Activated CD4-positive, alpha-beta T cell treated with anti-CD3 and anti-CD28 coated beads for 36 hours (primary cell): ENCODE measurements at regions not wholly inside any gene's neighbourhood (a gene's known extent, or its start where the extent isn't known, plus 50 kb on each side); places are given as distances from the start of the nearest gene placed in this dataset.
"Not testable (repeated sequence)": the region's sequence is repeated elsewhere in the genome, so short reads cannot be mapped to it uniquely, and the experiment has no call there.

Experiments
- ATAC-seq: fragments of 200-7000 bp; cut with Tn5 transposase; one replicate; pipeline ENCODE4 v1.10.0; 2021; ENCODE audit warnings: mild to moderate bottlenecking, moderate library complexity
- CTCF ChIA-PET: fragments of 350-600 bp; sonication (Branson Sonifier 250); formaldehyde crosslinking; loops from one replicate; lab custom pipeline; 2021; ENCODE audit warnings: antibody characterized with exemption; lab: Charles Lee
- POLR2A ChIA-PET: fragments of 350-600 bp; sonication (Branson Sonifier 250); formaldehyde crosslinking; loops from one replicate; lab custom pipeline; 2021; ENCODE audit warnings: antibody characterized with exemption, inconsistent platforms; lab: Charles Lee
- DNase-seq: peaks from one replicate; pipeline ENCODE4 v3.0.0-alpha.2; 2020
- H3K27ac Mint-ChIP-seq: one replicate; pipeline ENCODE4 v1.8.0; 2021; ENCODE audit warnings: mixed read lengths
- H3K27me3 Mint-ChIP-seq: one replicate; pipeline ENCODE4 v1.8.0; 2021; ENCODE audit warnings: mixed read lengths
- H3K36me3 Mint-ChIP-seq: one replicate; pipeline ENCODE4 v1.8.0; 2021; ENCODE audit warnings: low read depth, mixed read lengths
- H3K4me1 Mint-ChIP-seq: one replicate; pipeline ENCODE4 v1.8.0; 2021; ENCODE audit warnings: mixed read lengths
- H3K4me3 Mint-ChIP-seq: one replicate; pipeline ENCODE4 v1.8.0; 2021; ENCODE audit warnings: mild to moderate bottlenecking, moderate library complexity, mixed read lengths
- H3K9me3 Mint-ChIP-seq: one replicate; pipeline ENCODE4 v1.8.0; 2021; ENCODE audit warnings: low read depth, mixed read lengths
- intact Hi-C, 2 experiments: fragments of 100-400 bp; cut with DNase I in 1 of 2; cut with micrococcal nuclease in 1 of 2; formaldehyde crosslinking; loops; one replicate each; pipeline versions ENCODE4 v1.14.2 to v1.15.1; 2022 to 2024; cut with DNase I, micrococcal nuclease

GRCh38 chr15:22358932-22359331, 99.8 kb upstream of the GOLGA6L22 start:
- H3K36me3 Mint-ChIP-seq, H3K4me1 Mint-ChIP-seq, DNase-seq, ATAC-seq, H3K27me3 Mint-ChIP-seq, H3K27ac Mint-ChIP-seq, POLR2A ChIA-PET, H3K4me3 Mint-ChIP-seq, CTCF ChIA-PET, H3K9me3 Mint-ChIP-seq, intact Hi-C loops: not testable (repeated sequence)

GRCh38 chr15:22359587-22359986, 99.1 kb upstream of the GOLGA6L22 start:
- H3K27me3 Mint-ChIP-seq, H3K4me3 Mint-ChIP-seq, POLR2A ChIA-PET, H3K9me3 Mint-ChIP-seq, H3K36me3 Mint-ChIP-seq, intact Hi-C loops, H3K4me1 Mint-ChIP-seq, CTCF ChIA-PET, H3K27ac Mint-ChIP-seq: not testable (repeated sequence)
- DNase-seq (peak; percentile 33), ATAC-seq (peak; percentile 98)

DNA sequence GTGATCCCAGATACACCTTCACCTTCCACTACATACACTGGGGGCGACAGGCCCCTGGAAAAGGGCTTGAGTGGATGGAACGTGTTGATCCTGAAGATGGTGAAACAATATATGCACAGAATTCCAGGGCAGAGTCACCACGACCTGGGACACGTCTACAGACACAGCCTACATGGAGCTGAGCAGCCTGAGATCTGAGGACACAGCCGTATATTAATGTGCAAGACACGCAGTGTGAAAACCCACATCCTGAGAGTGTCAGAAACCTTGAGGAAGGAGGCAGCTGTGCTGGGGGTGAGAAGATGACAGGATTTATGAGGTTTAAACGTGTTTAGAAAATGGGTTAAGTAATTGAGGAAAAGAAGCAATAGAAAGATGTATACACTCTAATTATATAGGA, 98.0 kb upstream of the GOLGA6L22 start:
- H3K27ac Mint-ChIP-seq, DNase-seq, H3K9me3 Mint-ChIP-seq, H3K27me3 Mint-ChIP-seq, CTCF ChIA-PET, H3K36me3 Mint-ChIP-seq, intact Hi-C loops, H3K4me1 Mint-ChIP-seq, POLR2A ChIA-PET, H3K4me3 Mint-ChIP-seq: not testable (repeated sequence)
- peak; percentile 35 for ATAC-seq

DNA sequence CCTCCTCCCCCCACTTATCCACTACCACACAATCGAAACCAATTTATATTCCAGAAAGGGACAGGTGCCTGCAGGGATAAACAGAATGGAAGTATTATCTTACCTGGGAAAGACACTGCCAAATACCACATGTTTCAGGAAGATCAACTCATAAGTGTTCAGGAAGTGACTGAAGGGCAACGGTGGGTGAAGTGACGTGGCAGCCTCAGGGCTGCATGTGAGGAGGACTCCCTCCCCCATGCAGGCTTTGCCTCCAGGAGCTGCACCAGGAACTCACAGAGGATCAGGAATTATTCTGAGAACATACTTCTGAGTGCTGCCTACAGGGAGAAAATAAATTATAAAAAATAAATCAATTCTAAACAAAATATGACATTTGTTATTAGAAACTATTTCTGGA, 96.2 kb upstream of the GOLGA6L22 start:
- POLR2A ChIA-PET, CTCF ChIA-PET, H3K4me3 Mint-ChIP-seq, H3K27ac Mint-ChIP-seq, H3K36me3 Mint-ChIP-seq, DNase-seq, H3K4me1 Mint-ChIP-seq, H3K9me3 Mint-ChIP-seq, intact Hi-C loops, ATAC-seq, H3K27me3 Mint-ChIP-seq: not testable (repeated sequence)

GRCh38 chr15:22371246-22371834, 87.4 kb upstream of the GOLGA6L22 start:
- H3K27me3 Mint-ChIP-seq, CTCF ChIA-PET, H3K9me3 Mint-ChIP-seq, H3K36me3 Mint-ChIP-seq, H3K4me1 Mint-ChIP-seq, ATAC-seq, DNase-seq, H3K4me3 Mint-ChIP-seq, POLR2A ChIA-PET, intact Hi-C loops, H3K27ac Mint-ChIP-seq: not testable (repeated sequence)

DNA sequence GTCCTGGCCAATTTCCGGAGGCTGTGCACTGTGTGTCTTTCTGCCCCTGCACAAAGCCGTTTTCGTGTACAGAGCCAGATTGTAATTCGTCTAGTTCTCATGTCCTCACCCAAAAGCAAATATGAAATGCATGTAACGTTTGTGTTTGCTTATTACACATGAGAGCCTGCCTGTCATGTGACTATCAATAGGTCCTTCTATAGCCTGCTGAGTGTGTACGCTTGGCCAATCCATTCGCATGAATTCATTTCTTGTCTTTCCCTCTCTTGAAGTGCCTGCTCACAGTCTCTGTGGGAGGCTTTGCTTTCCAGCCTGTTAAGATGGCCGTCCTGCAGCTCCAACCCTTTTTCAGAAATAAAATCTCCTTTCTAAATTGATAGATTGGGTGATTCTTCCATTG, 84.2 kb upstream of the GOLGA6L22 start:
- H3K27ac Mint-ChIP-seq, H3K27me3 Mint-ChIP-seq, H3K4me3 Mint-ChIP-seq, POLR2A ChIA-PET, CTCF ChIA-PET, intact Hi-C loops, H3K4me1 Mint-ChIP-seq, H3K9me3 Mint-ChIP-seq, ATAC-seq, H3K36me3 Mint-ChIP-seq, DNase-seq: not testable (repeated sequence)

- H3K9me3 Mint-ChIP-seq, CTCF ChIA-PET, POLR2A ChIA-PET, H3K4me1 Mint-ChIP-seq, H3K27me3 Mint-ChIP-seq, intact Hi-C loops, DNase-seq, ATAC-seq, H3K36me3 Mint-ChIP-seq, H3K27ac Mint-ChIP-seq, H3K4me3 Mint-ChIP-seq: not testable (repeated sequence)
Measured at GRCh38 chr15:22375829-22376228, 82.9 kb upstream of the GOLGA6L22 start.

GRCh38 chr15:22377859-22378258, 80.8 kb upstream of the GOLGA6L22 start:
- H3K9me3 Mint-ChIP-seq, DNase-seq, H3K4me3 Mint-ChIP-seq, H3K27ac Mint-ChIP-seq, intact Hi-C loops, H3K36me3 Mint-ChIP-seq, H3K4me1 Mint-ChIP-seq, POLR2A ChIA-PET, H3K27me3 Mint-ChIP-seq, CTCF ChIA-PET: not testable (repeated sequence)
- peak; percentile 70 for ATAC-seq

DNA sequence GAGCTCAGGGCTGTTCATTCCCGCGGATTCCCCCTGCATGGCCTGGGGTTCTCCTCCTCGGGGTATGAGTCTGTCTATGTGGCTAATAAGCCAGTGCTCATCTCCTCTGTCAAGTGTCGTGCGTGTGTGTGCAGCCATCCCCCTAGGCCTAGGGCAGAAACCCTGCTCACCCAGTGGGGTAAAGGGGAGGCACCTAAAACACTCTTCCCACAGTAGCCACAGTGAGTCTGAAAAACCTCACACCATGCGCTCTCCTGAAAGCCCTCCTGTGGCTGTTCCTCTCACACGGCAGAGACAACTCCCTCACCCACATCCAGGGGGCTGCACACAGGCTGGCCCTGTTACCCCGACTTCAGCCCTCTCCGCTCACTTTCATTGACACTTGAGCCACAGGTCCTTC, 71.0 kb upstream of the GOLGA6L22 start:
- H3K4me3 Mint-ChIP-seq, DNase-seq, intact Hi-C loops, H3K27me3 Mint-ChIP-seq, ATAC-seq, CTCF ChIA-PET, H3K36me3 Mint-ChIP-seq, H3K27ac Mint-ChIP-seq, H3K9me3 Mint-ChIP-seq, H3K4me1 Mint-ChIP-seq, POLR2A ChIA-PET: not testable (repeated sequence)

DNA sequence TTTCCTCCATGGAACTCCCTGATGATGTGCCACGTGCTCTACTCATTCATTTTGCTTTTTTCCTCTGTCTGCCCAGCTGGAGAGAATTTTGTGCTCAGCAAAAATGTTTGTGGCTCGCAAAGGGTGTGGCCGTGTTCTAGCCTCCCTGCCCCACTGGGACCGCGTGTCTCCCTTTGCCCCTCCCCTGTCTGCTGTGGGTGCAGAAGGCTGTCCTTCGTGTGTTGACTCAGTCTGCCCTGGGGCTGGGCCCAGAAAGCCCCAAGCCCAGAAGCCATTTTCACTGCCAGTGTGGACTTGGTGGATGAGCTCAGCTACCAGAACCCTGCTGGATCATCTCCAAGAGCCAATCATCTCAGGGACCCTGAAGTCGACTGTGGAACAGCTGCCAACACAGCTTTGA, 70.3 kb upstream of the GOLGA6L22 start:
- DNase-seq, POLR2A ChIA-PET, H3K4me3 Mint-ChIP-seq, H3K27ac Mint-ChIP-seq, H3K4me1 Mint-ChIP-seq, ATAC-seq, H3K27me3 Mint-ChIP-seq, H3K36me3 Mint-ChIP-seq, CTCF ChIA-PET, H3K9me3 Mint-ChIP-seq, intact Hi-C loops: not testable (repeated sequence)

- H3K27me3 Mint-ChIP-seq, CTCF ChIA-PET, H3K4me3 Mint-ChIP-seq, POLR2A ChIA-PET, intact Hi-C loops, H3K4me1 Mint-ChIP-seq, H3K9me3 Mint-ChIP-seq, H3K36me3 Mint-ChIP-seq, H3K27ac Mint-ChIP-seq, DNase-seq, ATAC-seq: not testable (repeated sequence)
Measured at GRCh38 chr15:22401207-22401606, 57.5 kb upstream of the GOLGA6L22 start.

DNA sequence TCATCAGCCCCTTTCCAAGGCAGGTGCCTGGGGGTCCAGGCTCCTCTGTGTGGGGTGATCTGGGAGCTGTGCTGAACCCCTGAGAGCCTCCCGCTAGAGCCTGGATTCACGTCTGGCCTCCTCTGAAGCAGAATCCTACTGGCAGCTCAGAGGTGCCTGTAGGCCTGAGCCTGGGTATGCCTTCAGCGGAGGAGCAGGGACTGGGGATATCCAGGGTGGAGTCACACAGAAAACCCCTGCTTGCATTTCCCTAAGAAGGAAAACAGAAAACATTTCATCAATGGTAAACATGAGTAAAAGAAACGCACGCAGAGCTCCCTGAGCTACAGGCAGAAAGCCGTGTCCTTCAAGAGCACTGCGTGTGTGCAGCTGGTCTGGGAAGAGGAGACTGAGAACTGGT, 57.0 kb upstream of the GOLGA6L22 start:
- POLR2A ChIA-PET, H3K27ac Mint-ChIP-seq, H3K9me3 Mint-ChIP-seq, H3K4me3 Mint-ChIP-seq, intact Hi-C loops, CTCF ChIA-PET, H3K4me1 Mint-ChIP-seq, DNase-seq, H3K36me3 Mint-ChIP-seq, ATAC-seq, H3K27me3 Mint-ChIP-seq: not testable (repeated sequence)

GRCh38 chr15:22405765-22406164, 52.9 kb upstream of the GOLGA6L22 start:
- H3K4me3 Mint-ChIP-seq, POLR2A ChIA-PET, intact Hi-C loops, DNase-seq, H3K27me3 Mint-ChIP-seq, ATAC-seq, CTCF ChIA-PET, H3K9me3 Mint-ChIP-seq, H3K4me1 Mint-ChIP-seq, H3K27ac Mint-ChIP-seq, H3K36me3 Mint-ChIP-seq: not testable (repeated sequence)
